ENCODE measurements at regions not wholly inside any gene's neighbourhood (a gene's known extent, or its start where the extent isn't known, plus 50 kb on each side); places are given as distances from the start of the nearest gene placed in this dataset.
A peak's percentile ranks its signal among the peaks of the same experiment; 100 is the strongest.

DNA sequence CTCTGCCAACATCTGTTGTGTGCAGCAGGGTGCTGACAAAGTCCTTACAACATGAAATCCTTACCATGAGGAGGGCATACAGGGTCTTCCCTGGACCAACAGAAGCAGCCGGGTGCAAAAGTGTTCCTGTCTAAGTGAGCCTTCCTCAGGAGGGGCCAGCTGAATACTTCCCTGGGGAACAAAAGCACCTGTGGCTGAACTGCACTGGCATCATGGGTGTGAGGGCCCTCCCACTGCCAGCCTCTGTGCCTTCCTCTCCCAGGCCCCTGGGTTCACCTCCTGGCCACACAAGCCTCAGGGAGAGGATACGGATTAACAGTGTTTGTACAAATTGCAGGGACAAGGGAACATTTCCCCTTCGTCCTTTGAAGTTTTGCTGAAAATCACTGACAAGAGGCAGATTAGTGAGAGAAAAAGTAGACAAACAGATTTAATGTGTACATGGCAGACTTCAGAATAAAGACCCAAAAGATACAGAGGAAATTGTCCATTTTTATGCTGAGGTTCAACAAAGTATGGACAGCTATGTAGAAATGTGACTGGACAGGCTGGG is 91.0 kb upstream of the PPM1J start:
- Histone ChIP-seq H3K4me3 (replicated peaks in 1 of 4; ENCODE audit: control extremely low read depth in 1 of 4, insufficient read depth in 1 of 4, low read depth in 3 of 4, low read length in 4 of 4) (no peak overlapping the region), H2AFZ (ENCODE audit: low read length) (no peak overlapping the region), H3K36me3 (ENCODE audit: control insufficient read depth, insufficient read depth, low read length) (no peaks in the 10 kb centered on the region), H3K27ac (ENCODE audit: insufficient read depth, low read length) (no peak overlapping the region), H3K79me2 (ENCODE audit: control insufficient read depth, insufficient read depth, low read length) (no peaks in the 10 kb centered on the region), H3K27me3 (ENCODE audit: control insufficient read depth, insufficient read depth, low read length) (peaks cover 13% of the 10 kb centered on the region), H3K9ac (ENCODE audit: insufficient read depth, low read length) (no peak overlapping the region), H3K9me3 (ENCODE audit: control insufficient read depth, insufficient read depth, low read depth, low read length) (no peaks in the 10 kb centered on the region), H3K4me1 (ENCODE audit: control insufficient read depth, extremely low read depth, insufficient read depth, low read length) (no peaks in the 10 kb centered on the region), H4K20me1 (ENCODE audit: control insufficient read depth, extremely low read depth, insufficient read depth, low read length) (no peaks in the 10 kb centered on the region), H3K4me2 (ENCODE audit: extremely low read depth, insufficient read depth, low read length) (no peak overlapping the region)
- TF ChIP-seq EZH2 (IDR thresholded peaks at IDR 0.05; ENCODE audit: low read length, missing control alignments): no peak
- TF ChIP-seq, protein P1, sequence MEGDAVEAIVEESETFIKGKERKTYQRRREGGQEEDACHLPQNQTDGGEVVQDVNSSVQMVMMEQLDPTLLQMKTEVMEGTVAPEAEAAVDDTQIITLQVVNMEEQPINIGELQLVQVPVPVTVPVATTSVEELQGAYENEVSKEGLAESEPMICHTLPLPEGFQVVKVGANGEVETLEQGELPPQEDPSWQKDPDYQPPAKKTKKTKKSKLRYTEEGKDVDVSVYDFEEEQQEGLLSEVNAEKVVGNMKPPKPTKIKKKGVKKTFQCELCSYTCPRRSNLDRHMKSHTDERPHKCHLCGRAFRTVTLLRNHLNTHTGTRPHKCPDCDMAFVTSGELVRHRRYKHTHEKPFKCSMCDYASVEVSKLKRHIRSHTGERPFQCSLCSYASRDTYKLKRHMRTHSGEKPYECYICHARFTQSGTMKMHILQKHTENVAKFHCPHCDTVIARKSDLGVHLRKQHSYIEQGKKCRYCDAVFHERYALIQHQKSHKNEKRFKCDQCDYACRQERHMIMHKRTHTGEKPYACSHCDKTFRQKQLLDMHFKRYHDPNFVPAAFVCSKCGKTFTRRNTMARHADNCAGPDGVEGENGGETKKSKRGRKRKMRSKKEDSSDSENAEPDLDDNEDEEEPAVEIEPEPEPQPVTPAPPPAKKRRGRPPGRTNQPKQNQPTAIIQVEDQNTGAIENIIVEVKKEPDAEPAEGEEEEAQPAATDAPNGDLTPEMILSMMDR (conservative IDR thresholded peaks at IDR 0.05 in 1 of 2, IDR thresholded peaks at IDR 0.05 in 1 of 2; ENCODE audit: low read depth in 1 of 2, low read length in 2 of 2): no peak
- no peak for DNase-seq (ENCODE audit: low read depth in 2 of 2)

- H3K4me2 ChIP-seq (ENCODE audit: extremely low read depth, insufficient read depth, low read length): no peak overlapping the region
- no peak for TF ChIP-seq EZH2 (IDR thresholded peaks at IDR 0.05; ENCODE audit: low read length, missing control alignments)
- TF ChIP-seq, protein P1 (conservative IDR thresholded peaks at IDR 0.05 in 1 of 2, IDR thresholded peaks at IDR 0.05 in 1 of 2; ENCODE audit: low read depth in 1 of 2, low read length in 2 of 2): no peak
- no peak overlapping the region for H2AFZ ChIP-seq (ENCODE audit: low read length)
- H4K20me1 ChIP-seq (ENCODE audit: control insufficient read depth, extremely low read depth, insufficient read depth, low read length): no peaks in the 10 kb centered on the region
- no peaks in the 10 kb centered on the region for H3K36me3 ChIP-seq (ENCODE audit: control insufficient read depth, insufficient read depth, low read length)
- no peak for DNase-seq (ENCODE audit: low read depth in 2 of 2)
- no peak overlapping the region for H3K9ac ChIP-seq (ENCODE audit: insufficient read depth, low read length)
- H3K4me1 ChIP-seq (ENCODE audit: control insufficient read depth, extremely low read depth, insufficient read depth, low read length): no peaks in the 10 kb centered on the region
- no peaks in the 10 kb centered on the region for H3K79me2 ChIP-seq (ENCODE audit: control insufficient read depth, insufficient read depth, low read length)
- no peak overlapping the region for H3K27ac ChIP-seq (ENCODE audit: insufficient read depth, low read length)
- H3K4me3 ChIP-seq (replicated peaks in 1 of 4; ENCODE audit: control extremely low read depth in 1 of 4, insufficient read depth in 1 of 4, low read depth in 3 of 4, low read length in 4 of 4): no peak overlapping the region
- peaks cover 13% of the 10 kb centered on the region for H3K27me3 ChIP-seq (ENCODE audit: control insufficient read depth, insufficient read depth, low read length)
- H3K9me3 ChIP-seq (ENCODE audit: control insufficient read depth, insufficient read depth, low read depth, low read length): no peaks in the 10 kb centered on the region
These were observed 90.2 kb upstream of the PPM1J start for GRCh38 chr1:112805155-112805853.

DNA sequence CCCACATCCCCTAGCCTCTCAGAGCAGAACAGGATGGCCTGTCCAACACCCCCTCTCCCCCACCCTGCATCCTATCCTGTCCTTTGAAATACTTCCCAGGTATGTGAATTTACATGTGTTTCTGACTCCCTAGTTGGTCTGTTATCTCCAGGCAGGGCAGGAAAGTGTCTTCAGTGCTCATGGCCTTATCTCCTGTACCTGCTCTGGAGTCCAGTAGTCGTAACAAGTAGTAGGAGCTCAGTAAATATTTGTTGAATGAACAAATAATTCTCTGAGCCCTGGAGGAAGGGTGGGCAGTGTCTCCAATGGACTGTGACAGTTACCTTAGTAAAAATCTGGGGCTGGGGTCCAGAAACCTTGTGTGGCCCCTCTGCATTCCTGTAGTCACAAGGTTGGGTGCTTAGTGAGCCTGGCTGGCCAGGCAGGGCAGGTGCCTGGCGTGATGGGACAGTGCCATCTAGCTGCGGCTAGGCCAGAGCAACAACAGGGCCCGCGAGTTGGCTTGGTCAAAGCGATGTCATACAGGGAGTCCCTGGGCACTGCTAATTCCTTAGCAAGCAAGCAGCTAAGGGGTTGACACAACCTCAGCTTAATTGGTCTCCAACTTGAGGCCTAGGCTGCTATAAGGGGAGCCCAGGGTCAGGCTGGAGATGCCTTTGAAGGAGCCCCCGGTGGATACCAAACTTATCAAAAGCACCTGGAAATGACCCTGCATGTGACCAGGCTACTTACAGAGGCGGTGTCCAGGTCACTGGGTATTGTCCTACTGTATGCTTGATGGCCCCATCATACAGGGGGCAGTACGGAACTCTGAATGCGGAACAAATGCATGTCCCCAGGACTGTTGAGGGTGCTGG is 89.0 kb upstream of the PPM1J start:
- H3K4me1 ChIP-seq (ENCODE audit: control insufficient read depth, extremely low read depth, insufficient read depth, low read length): no peaks in the 10 kb centered on the region
- no peak overlapping the region for H2AFZ ChIP-seq (ENCODE audit: low read length)
- H3K27ac ChIP-seq (ENCODE audit: insufficient read depth, low read length): no peak overlapping the region
- no peaks in the 10 kb centered on the region for H3K79me2 ChIP-seq (ENCODE audit: control insufficient read depth, insufficient read depth, low read length)
- H3K9me3 ChIP-seq (ENCODE audit: control insufficient read depth, insufficient read depth, low read depth, low read length): no peaks in the 10 kb centered on the region
- no peak overlapping the region for H3K4me2 ChIP-seq (ENCODE audit: extremely low read depth, insufficient read depth, low read length)
- DNase-seq (ENCODE audit: low read depth in 2 of 2): peak; percentile 54 to 68
- no peak overlapping the region for H3K4me3 ChIP-seq (replicated peaks in 1 of 4; ENCODE audit: control extremely low read depth in 1 of 4, insufficient read depth in 1 of 4, low read depth in 3 of 4, low read length in 4 of 4)
- no peak for TF ChIP-seq EZH2 (IDR thresholded peaks at IDR 0.05; ENCODE audit: low read length, missing control alignments)
- TF ChIP-seq, protein P1 (conservative IDR thresholded peaks at IDR 0.05 in 1 of 2, IDR thresholded peaks at IDR 0.05 in 1 of 2; ENCODE audit: low read depth in 1 of 2, low read length in 2 of 2): peak; percentile 65 to 84
- H3K9ac ChIP-seq (ENCODE audit: insufficient read depth, low read length): no peak overlapping the region
- H3K27me3 ChIP-seq (ENCODE audit: control insufficient read depth, insufficient read depth, low read length): peaks cover 13% of the 10 kb centered on the region
- no peaks in the 10 kb centered on the region for H3K36me3 ChIP-seq (ENCODE audit: control insufficient read depth, insufficient read depth, low read length)
- H4K20me1 ChIP-seq (ENCODE audit: control insufficient read depth, extremely low read depth, insufficient read depth, low read length): no peaks in the 10 kb centered on the region
